ENCODE measurements at regions not wholly inside any gene's neighbourhood (a gene's known extent, or its start where the extent isn't known, plus 50 kb on each side); places are given as distances from the start of the nearest gene placed in this dataset.

GRCh38 chr20:22492497-22492896 is 91.9 kb downstream of the FOXA2 start:
- TF ChIP-seq RAD21 (IDR thresholded peaks at IDR 0.05): peak in 1 of 2 donors; percentile 32
- no peak for TF ChIP-seq GABPA (IDR thresholded peaks at IDR 0.05 in 1 of 2, conservative IDR thresholded peaks at IDR 0.05 in 1 of 2)
- TF ChIP-seq MAX (IDR thresholded peaks at IDR 0.05): no peak
- TF ChIP-seq HNF4A (conservative IDR thresholded peaks at IDR 0.05): peak in 1 of 2 donors; percentile 5
- TF ChIP-seq NR2F2 (IDR thresholded peaks at IDR 0.05): no peak
- TF ChIP-seq ZBTB33 (IDR thresholded peaks at IDR 0.05): no peak
- no peak overlapping the region for H3K27ac ChIP-seq (ENCODE audit: low read depth in 1 of 2, low read length in 2 of 2)
- no peak overlapping the region for H3K4me3 ChIP-seq (ENCODE audit: low read depth in 1 of 3, low read length in 3 of 3)
- H3K4me1 ChIP-seq (ENCODE audit: control insufficient read depth in 4 of 4, insufficient read depth in 4 of 4, low read length in 3 of 4): peaks cover 5 to 40% (median 27%) of the 10 kb centered on the region in 4 donors
- no peak overlapping the region for H3K9ac ChIP-seq (ENCODE audit: low read depth in 1 of 2, low read length in 2 of 2)
- no peaks in the 10 kb centered on the region for H3K9me3 ChIP-seq (ENCODE audit: control insufficient read depth in 4 of 4, low read length in 3 of 4)
- DNase-seq (ENCODE audit: low spot score): no peak
- no peaks in the 10 kb centered on the region for H3K27me3 ChIP-seq (ENCODE audit: control insufficient read depth in 4 of 4, insufficient read depth in 4 of 4, low read length in 3 of 4)
- no peaks in the 10 kb centered on the region for H3K36me3 ChIP-seq (ENCODE audit: control insufficient read depth in 4 of 4, insufficient read depth in 3 of 4, low read depth in 1 of 4, low read length in 3 of 4)
- 52% methylated on average over 2 of the region's 2 CpGs for WGBS

- Histone ChIP-seq H3K27ac (ENCODE audit: low read depth in 1 of 2, low read length in 2 of 2) (peak overlapping the region; percentile 90 to 97), H3K4me1 (ENCODE audit: control insufficient read depth in 4 of 4, insufficient read depth in 4 of 4, low read length in 3 of 4) (peaks cover 5 to 40% (median 27%) of the 10 kb centered on the region in 4 donors), H3K27me3 (ENCODE audit: control insufficient read depth in 4 of 4, insufficient read depth in 4 of 4, low read length in 3 of 4) (no peaks in the 10 kb centered on the region), H3K9me3 (ENCODE audit: control insufficient read depth in 4 of 4, low read length in 3 of 4) (no peaks in the 10 kb centered on the region), H3K4me3 (ENCODE audit: low read depth in 1 of 3, low read length in 3 of 3) (no peak overlapping the region), H3K9ac (ENCODE audit: low read depth in 1 of 2, low read length in 2 of 2) (no peak overlapping the region), H3K36me3 (ENCODE audit: control insufficient read depth in 4 of 4, insufficient read depth in 3 of 4, low read depth in 1 of 4, low read length in 3 of 4) (no peaks in the 10 kb centered on the region)
- 23% methylated on average over 3 of the region's 3 CpGs for WGBS
- TF ChIP-seq YY1 (IDR thresholded peaks at IDR 0.05) (no peak), EGR1 (IDR thresholded peaks at IDR 0.05; ENCODE audit: low read depth in 2 of 2) (no peak), JUND (IDR thresholded peaks at IDR 0.05) (no peak)
- no peak for DNase-seq (ENCODE audit: low spot score)
Observed at GRCh38 chr20:22491194-22491505, 93.2 kb downstream of the FOXA2 start.

GRCh38 chr20:22490287-22491193 is 93.8 kb downstream of the FOXA2 start:
- peak overlapping the region in 2 of 3 donors; percentile 21 for H3K4me3 ChIP-seq (ENCODE audit: low read depth in 1 of 3, low read length in 3 of 3)
- peaks cover 5 to 40% (median 27%) of the 10 kb centered on the region in 4 donors for H3K4me1 ChIP-seq (ENCODE audit: control insufficient read depth in 4 of 4, insufficient read depth in 4 of 4, low read length in 3 of 4)
- H3K27ac ChIP-seq (ENCODE audit: low read depth in 1 of 2, low read length in 2 of 2): peak overlapping the region; percentile 90 to 97
- peak; percentile 10 to 75 for TF ChIP-seq RXRA (IDR thresholded peaks at IDR 0.05)
- TF ChIP-seq MAX (IDR thresholded peaks at IDR 0.05): peak; percentile 74
- TF ChIP-seq YY1 (IDR thresholded peaks at IDR 0.05): peak; percentile 96
- peak; percentile 55 to 60 for TF ChIP-seq RAD21 (IDR thresholded peaks at IDR 0.05)
- peak; percentile 90 for TF ChIP-seq REST (IDR thresholded peaks at IDR 0.05)
- peak; percentile 65 for TF ChIP-seq SP1 (IDR thresholded peaks at IDR 0.05)
- no peak for TF ChIP-seq GABPA (IDR thresholded peaks at IDR 0.05 in 1 of 2, conservative IDR thresholded peaks at IDR 0.05 in 1 of 2)
- TF ChIP-seq ATF3 (IDR thresholded peaks at IDR 0.05): no peak
- peak; percentile 75 for TF ChIP-seq ZBTB33 (IDR thresholded peaks at IDR 0.05)
- no peak for TF ChIP-seq FOXA2 (IDR thresholded peaks at IDR 0.05)
- TF ChIP-seq NR2F2 (IDR thresholded peaks at IDR 0.05): no peak
- TF ChIP-seq JUND (IDR thresholded peaks at IDR 0.05): peak in 1 of 2 donors; percentile 41
- peak; percentile 30 for TF ChIP-seq FOXA1 (IDR thresholded peaks at IDR 0.05)

More at GRCh38 chr20:22490287-22491193, 93.8 kb downstream of the FOXA2 start:
- peak; percentile 66 for DNase-seq (ENCODE audit: low spot score)
- WGBS: 25% methylated on average over 23 of the region's 23 CpGs
- no peaks in the 10 kb centered on the region for H3K36me3 ChIP-seq (ENCODE audit: control insufficient read depth in 4 of 4, insufficient read depth in 3 of 4, low read depth in 1 of 4, low read length in 3 of 4)
- H3K9me3 ChIP-seq (ENCODE audit: control insufficient read depth in 4 of 4, low read length in 3 of 4): no peaks in the 10 kb centered on the region
- H3K27me3 ChIP-seq (ENCODE audit: control insufficient read depth in 4 of 4, insufficient read depth in 4 of 4, low read length in 3 of 4): no peaks in the 10 kb centered on the region
- H3K9ac ChIP-seq (ENCODE audit: low read depth in 1 of 2, low read length in 2 of 2): peak overlapping the region in 1 of 2 donors; percentile 76

Measured in liver (tissue), 7 donors.